ENCODE measurements at regions not wholly inside any gene's neighbourhood (a gene's known extent, or its start where the extent isn't known, plus 50 kb on each side); places are given as distances from the start of the nearest gene placed in this dataset.

- intact Hi-C loops (cut with micrococcal nuclease) = no loop called here
- TF ChIP-seq CTCF (IDR thresholded peaks at IDR 0.05; ENCODE audit: unreplicated experiment) = no peak
- ChIA-PET POLR2A (interaction anchor here (0.8 to 1.6 kb wide), 3 partner anchors 9 to 291 kb away, joined by 3 to 5 read pairs (median 3); no protein-coding TSS in a partner anchor), CTCF (interaction anchor here (1.0 kb wide), 1 partner anchor 14 kb away, joined by 3 read pairs; no protein-coding TSS in a partner anchor)
- H3K4me3 Mint-ChIP-seq (ENCODE audit: unreplicated experiment) = no peak overlapping the region
- no peaks in the 10 kb centered on the region for H3K36me3 Mint-ChIP-seq (ENCODE audit: insufficient read depth, unreplicated experiment)
- H3K4me1 Mint-ChIP-seq (ENCODE audit: insufficient read depth, unreplicated experiment) = peaks cover 21% of the 10 kb centered on the region
- H3K9me3 Mint-ChIP-seq (ENCODE audit: unreplicated experiment) = no peaks in the 10 kb centered on the region
- no peaks in the 10 kb centered on the region for H3K27me3 Mint-ChIP-seq (ENCODE audit: insufficient read depth, unreplicated experiment)
- no peak overlapping the region for H3K27ac Mint-ChIP-seq (ENCODE audit: low read depth, unreplicated experiment)
- BruUV-seq (replicated peaks) = no TSS peak
- no peak for DNase-seq (ENCODE audit: unreplicated experiment)
Measured at GRCh38 chr2:19607400-19607799, 249.0 kb upstream of the OSR1 start.

GRCh38 chr2:19600982-19601381, 242.6 kb upstream of the OSR1 start:
- Mint-ChIP-seq H3K4me3 (ENCODE audit: unreplicated experiment) (no peak overlapping the region), H3K27me3 (ENCODE audit: insufficient read depth, unreplicated experiment) (no peaks in the 10 kb centered on the region), H3K27ac (ENCODE audit: low read depth, unreplicated experiment) (no peak overlapping the region), H3K4me1 (ENCODE audit: insufficient read depth, unreplicated experiment) (no peaks in the 10 kb centered on the region), H3K9me3 (ENCODE audit: unreplicated experiment) (no peaks in the 10 kb centered on the region), H3K36me3 (ENCODE audit: insufficient read depth, unreplicated experiment) (no peaks in the 10 kb centered on the region)
- no peak for DNase-seq (ENCODE audit: unreplicated experiment)
- intact Hi-C loops (cut with micrococcal nuclease) = no loop called here
- no peak for TF ChIP-seq CTCF (IDR thresholded peaks at IDR 0.05; ENCODE audit: unreplicated experiment)
- ChIA-PET CTCF (interaction anchor here (0.5 kb wide), 1 partner anchor 32 kb away, joined by 4 read pairs; no protein-coding TSS in a partner anchor), POLR2A (interaction anchor here (1.3 kb wide), 1 partner anchor 187 kb away, joined by 3 read pairs; no protein-coding TSS in a partner anchor)
- BruUV-seq (replicated peaks) = no TSS peak

- POLR2A ChIA-PET = interaction anchor here (1.1 to 1.3 kb wide), 2 partner anchors 11 to 187 kb away, joined by 3 read pairs; no protein-coding TSS in a partner anchor
- no peak for TF ChIP-seq CTCF (IDR thresholded peaks at IDR 0.05; ENCODE audit: unreplicated experiment)
- H3K36me3 Mint-ChIP-seq (ENCODE audit: insufficient read depth, unreplicated experiment) = no peaks in the 10 kb centered on the region
- no peaks in the 10 kb centered on the region for H3K27me3 Mint-ChIP-seq (ENCODE audit: insufficient read depth, unreplicated experiment)
- H3K4me3 Mint-ChIP-seq (ENCODE audit: unreplicated experiment) = no peak overlapping the region
- H3K27ac Mint-ChIP-seq (ENCODE audit: low read depth, unreplicated experiment) = no peak overlapping the region
- no peak for DNase-seq (ENCODE audit: unreplicated experiment)
- CTCF ChIA-PET = interaction anchor here (0.5 to 1.2 kb wide), 2 partner anchors 33 to 231 kb away, joined by 3 to 4 read pairs; no protein-coding TSS in a partner anchor
- H3K4me1 Mint-ChIP-seq (ENCODE audit: insufficient read depth, unreplicated experiment) = no peaks in the 10 kb centered on the region
- no peaks in the 10 kb centered on the region for H3K9me3 Mint-ChIP-seq (ENCODE audit: unreplicated experiment)
- no TSS peak for BruUV-seq (replicated peaks)
- intact Hi-C loops (cut with micrococcal nuclease) = no loop called here
Measured at GRCh38 chr2:19600506-19600905, 242.1 kb upstream of the OSR1 start.

- ChIA-PET CTCF (interaction anchor here (0.6 to 1.0 kb wide), 4 partner anchors 17 to 1364 kb away, joined by 3 to 8 read pairs (median 3); no protein-coding TSS in a partner anchor), POLR2A (interaction anchor here (1.8 kb wide), 1 partner anchor 9 kb away, joined by 5 read pairs; no protein-coding TSS in a partner anchor)
- Mint-ChIP-seq H3K27ac (ENCODE audit: low read depth, unreplicated experiment) (no peak overlapping the region), H3K36me3 (ENCODE audit: insufficient read depth, unreplicated experiment) (no peaks in the 10 kb centered on the region), H3K9me3 (ENCODE audit: unreplicated experiment) (no peaks in the 10 kb centered on the region), H3K27me3 (ENCODE audit: insufficient read depth, unreplicated experiment) (no peaks in the 10 kb centered on the region), H3K4me1 (ENCODE audit: insufficient read depth, unreplicated experiment) (no peaks in the 10 kb centered on the region), H3K4me3 (ENCODE audit: unreplicated experiment) (no peak overlapping the region)
- TF ChIP-seq CTCF (IDR thresholded peaks at IDR 0.05; ENCODE audit: unreplicated experiment) = no peak
- intact Hi-C loops (cut with micrococcal nuclease) = no loop called here
- BruUV-seq (replicated peaks) = no TSS peak
- DNase-seq (ENCODE audit: unreplicated experiment) = no peak
Measured at GRCh38 chr2:19598971-19599370, 240.5 kb upstream of the OSR1 start.
